Panc1 (cell line): ENCODE measurements at regions not wholly inside any gene's neighbourhood (a gene's known extent, or its start where the extent isn't known, plus 50 kb on each side); places are given as distances from the start of the nearest gene placed in this dataset.

Source experiments
- ATAC-seq: fragments of 200-7000 bp; cut with Tn5 transposase; 2 replicates; pipeline ENCODE4 v1.9.1; 2020; ENCODE audit warnings: mild to moderate bottlenecking, moderate library complexity
- BruUV-seq: library from RNA; stranded (reverse); fragments of 400-500 nt; replicated peaks from 2 replicates; lab custom pipeline; 2021; lab: Mats Ljungman, UMichigan
- CTCF ChIA-PET: fragments of 300-600 bp; sonication (Branson Sonifier 250); formaldehyde crosslinking; loops from one replicate; lab custom pipeline; 2022; ENCODE audit warnings: antibody characterized with exemption; lab: Charles Lee
- POLR2A ChIA-PET: fragments of 300-600 bp; sonication (Branson Sonifier 250); formaldehyde crosslinking; loops from one replicate; lab custom pipeline; 2022; ENCODE audit warnings: antibody characterized with exemption; lab: Charles Lee
- DNase-seq: peaks from one replicate; pipeline ENCODE4 v3.0.0-alpha.2; 2010; ENCODE audit warnings: low read depth, low spot score
- H3K27ac ChIP-seq: 2 replicates; pipeline ENCODE4 v1.5.1; 2011; ENCODE audit warnings: mild to moderate bottlenecking, low read length, inconsistent platforms
- H3K27me3 ChIP-seq: fragments of 200-500 bp; sonication (Bioruptor generic); 2 replicates; pipeline ENCODE4 v1.6.0; 2014; ENCODE audit warnings: low read length, inconsistent platforms; ENCODE audit not compliant: control insufficient read depth, insufficient read depth
- H3K36me3 ChIP-seq: fragments of 200-500 bp; sonication (Bioruptor generic); 2 replicates; pipeline ENCODE4 v1.5.1; 2014; ENCODE audit warnings: inconsistent platforms, mild to moderate bottlenecking, low read length, moderate library complexity; ENCODE audit not compliant: control insufficient read depth, insufficient read depth
- H3K4me1 ChIP-seq: 2 replicates; pipeline ENCODE4 v1.5.1; 2011; ENCODE audit warnings: inconsistent platforms, mild to moderate bottlenecking, low read length, moderate library complexity; ENCODE audit not compliant: control insufficient read depth, insufficient read depth
- H3K4me3 ChIP-seq, 2 experiments: 2 replicates each; pipeline ENCODE4 v1.5.1; 2011 to 2012; ENCODE audit warnings: low read depth in 2 of 2, low read length in 2 of 2, mild to moderate bottlenecking in 2 of 2, inconsistent platforms in 1 of 2, moderate library complexity in 1 of 2
- H3K9me3 ChIP-seq: fragments of 200-500 bp; sonication (Bioruptor generic); 2 replicates; pipeline ENCODE4 v1.5.1; 2014; ENCODE audit warnings: low read depth, mild to moderate bottlenecking, inconsistent platforms, low read length, moderate library complexity; ENCODE audit not compliant: control insufficient read depth, insufficient read depth
- POLR2AphosphoS5 ChIP-seq: IDR thresholded peaks from 2 replicates; pipeline ENCODE4 v1.6.1; 2012; ENCODE audit warnings: mild to moderate bottlenecking, low read depth, low read length, moderate library complexity
- SIN3A ChIP-seq: IDR thresholded peaks from 2 replicates; pipeline ENCODE4 v1.6.1; 2012; ENCODE audit warnings: low read depth, mild to moderate bottlenecking, low read length, moderate library complexity, borderline replicate concordance; ENCODE audit not compliant: insufficient read depth
- TCF7L2 ChIP-seq: IDR thresholded peaks from 2 replicates; pipeline ENCODE4 v1.6.1; 2011; ENCODE audit warnings: mild to moderate bottlenecking, low read depth, low read length, inconsistent platforms
- in situ Hi-C: cut with HindIII; loops from 2 replicates; pipeline ENCODE4 v1.10.0; 2016; ENCODE audit warnings: low sequenced_read_pairs, low pct_unique_long_range_greater_than_20kb
- intact Hi-C: fragments of 100-400 bp; cut with micrococcal nuclease; formaldehyde crosslinking; loops from one replicate; pipeline ENCODE4 v1.10.0; 2022; ENCODE audit not compliant: unreplicated experiment
- TF ChIP-seq, protein P1 (sequence below), 2 experiments: IDR thresholded peaks; 2 replicates each; pipeline ENCODE4 v1.6.1; 2011 to 2012; ENCODE audit warnings: low read depth in 2 of 2, control low read depth in 1 of 2, low read length in 1 of 2, mild to moderate bottlenecking in 1 of 2, moderate library complexity in 1 of 2; ENCODE audit not compliant: insufficient read depth in 1 of 2
- TF ChIP-seq, protein P2 (sequence below): fragments of 450-650 bp; IDR thresholded peaks from 2 replicates; pipeline ENCODE4 v1.5.1; 2017; ENCODE audit warnings: mild to moderate bottlenecking

DNA sequence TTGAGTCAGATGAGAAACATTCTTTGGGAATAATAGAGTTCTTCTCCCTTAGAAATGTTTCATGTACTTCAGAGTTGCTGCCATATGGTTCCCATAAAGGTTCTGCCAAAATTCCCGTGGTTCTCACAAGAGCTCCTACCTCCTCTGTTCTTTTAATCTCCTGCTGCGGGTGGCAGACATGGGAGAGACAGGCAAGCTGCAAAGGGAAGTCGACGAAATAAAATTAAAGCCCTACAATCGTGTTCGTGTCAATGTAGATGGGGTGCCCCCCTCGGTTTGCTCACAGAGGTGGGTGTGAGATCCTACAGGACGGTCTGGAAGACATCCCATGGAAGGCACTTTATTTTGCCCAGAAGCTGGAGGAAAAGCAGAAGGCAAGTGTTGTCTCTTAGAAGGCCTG is 276.0 kb downstream of the RWDD3 start:
- in situ Hi-C loops (no loop called here), intact Hi-C loops (no loop called here)
- CTCF ChIA-PET, result no interaction called here
- no peaks in the 10 kb centered on the region for H3K36me3 ChIP-seq
- no peaks in the 10 kb centered on the region for H3K4me1 ChIP-seq
- DNase-seq, result no peak
- no TSS peak for BruUV-seq
- no peaks in the 10 kb centered on the region for H3K9me3 ChIP-seq
- H3K4me3 ChIP-seq, result no peak overlapping the region
- no peak for ATAC-seq
- TF ChIP-seq POLR2AphosphoS5 (no peak), SIN3A (no peak), TCF7L2 (no peak)
- TF ChIP-seq, protein P1, sequence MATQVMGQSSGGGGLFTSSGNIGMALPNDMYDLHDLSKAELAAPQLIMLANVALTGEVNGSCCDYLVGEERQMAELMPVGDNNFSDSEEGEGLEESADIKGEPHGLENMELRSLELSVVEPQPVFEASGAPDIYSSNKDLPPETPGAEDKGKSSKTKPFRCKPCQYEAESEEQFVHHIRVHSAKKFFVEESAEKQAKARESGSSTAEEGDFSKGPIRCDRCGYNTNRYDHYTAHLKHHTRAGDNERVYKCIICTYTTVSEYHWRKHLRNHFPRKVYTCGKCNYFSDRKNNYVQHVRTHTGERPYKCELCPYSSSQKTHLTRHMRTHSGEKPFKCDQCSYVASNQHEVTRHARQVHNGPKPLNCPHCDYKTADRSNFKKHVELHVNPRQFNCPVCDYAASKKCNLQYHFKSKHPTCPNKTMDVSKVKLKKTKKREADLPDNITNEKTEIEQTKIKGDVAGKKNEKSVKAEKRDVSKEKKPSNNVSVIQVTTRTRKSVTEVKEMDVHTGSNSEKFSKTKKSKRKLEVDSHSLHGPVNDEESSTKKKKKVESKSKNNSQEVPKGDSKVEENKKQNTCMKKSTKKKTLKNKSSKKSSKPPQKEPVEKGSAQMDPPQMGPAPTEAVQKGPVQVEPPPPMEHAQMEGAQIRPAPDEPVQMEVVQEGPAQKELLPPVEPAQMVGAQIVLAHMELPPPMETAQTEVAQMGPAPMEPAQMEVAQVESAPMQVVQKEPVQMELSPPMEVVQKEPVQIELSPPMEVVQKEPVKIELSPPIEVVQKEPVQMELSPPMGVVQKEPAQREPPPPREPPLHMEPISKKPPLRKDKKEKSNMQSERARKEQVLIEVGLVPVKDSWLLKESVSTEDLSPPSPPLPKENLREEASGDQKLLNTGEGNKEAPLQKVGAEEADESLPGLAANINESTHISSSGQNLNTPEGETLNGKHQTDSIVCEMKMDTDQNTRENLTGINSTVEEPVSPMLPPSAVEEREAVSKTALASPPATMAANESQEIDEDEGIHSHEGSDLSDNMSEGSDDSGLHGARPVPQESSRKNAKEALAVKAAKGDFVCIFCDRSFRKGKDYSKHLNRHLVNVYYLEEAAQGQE (IDR thresholded peaks at IDR 0.05; ENCODE audit: insufficient read depth in 1 of 2, low read depth in 2 of 2, low read length in 1 of 2), result no peak
- TF ChIP-seq, protein P2, sequence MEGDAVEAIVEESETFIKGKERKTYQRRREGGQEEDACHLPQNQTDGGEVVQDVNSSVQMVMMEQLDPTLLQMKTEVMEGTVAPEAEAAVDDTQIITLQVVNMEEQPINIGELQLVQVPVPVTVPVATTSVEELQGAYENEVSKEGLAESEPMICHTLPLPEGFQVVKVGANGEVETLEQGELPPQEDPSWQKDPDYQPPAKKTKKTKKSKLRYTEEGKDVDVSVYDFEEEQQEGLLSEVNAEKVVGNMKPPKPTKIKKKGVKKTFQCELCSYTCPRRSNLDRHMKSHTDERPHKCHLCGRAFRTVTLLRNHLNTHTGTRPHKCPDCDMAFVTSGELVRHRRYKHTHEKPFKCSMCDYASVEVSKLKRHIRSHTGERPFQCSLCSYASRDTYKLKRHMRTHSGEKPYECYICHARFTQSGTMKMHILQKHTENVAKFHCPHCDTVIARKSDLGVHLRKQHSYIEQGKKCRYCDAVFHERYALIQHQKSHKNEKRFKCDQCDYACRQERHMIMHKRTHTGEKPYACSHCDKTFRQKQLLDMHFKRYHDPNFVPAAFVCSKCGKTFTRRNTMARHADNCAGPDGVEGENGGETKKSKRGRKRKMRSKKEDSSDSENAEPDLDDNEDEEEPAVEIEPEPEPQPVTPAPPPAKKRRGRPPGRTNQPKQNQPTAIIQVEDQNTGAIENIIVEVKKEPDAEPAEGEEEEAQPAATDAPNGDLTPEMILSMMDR, result no peak
- no peak overlapping the region for H3K27ac ChIP-seq
- H3K27me3 ChIP-seq, result no peaks in the 10 kb centered on the region
- POLR2A ChIA-PET, result no interaction called here

DNA sequence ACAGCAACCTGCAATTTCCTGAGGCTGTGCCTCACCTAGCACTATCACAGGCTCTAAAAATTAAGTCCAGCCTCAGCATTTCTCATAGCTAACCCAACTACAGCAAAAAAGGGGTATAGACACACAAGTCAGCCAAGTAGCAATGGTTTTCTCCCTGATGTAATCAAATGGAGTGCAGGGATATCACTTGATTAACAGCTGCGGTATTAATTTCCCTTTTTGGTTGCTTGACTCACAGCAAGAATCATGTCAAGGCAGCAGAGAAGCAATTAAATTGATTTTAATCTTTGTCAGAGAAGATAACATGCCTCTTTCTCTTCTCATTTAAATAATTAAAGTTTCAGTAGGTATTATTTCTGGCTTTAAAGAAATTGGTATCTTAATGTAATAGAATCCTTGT is 278.9 kb downstream of the RWDD3 start:
- no peak for ATAC-seq
- ChIA-PET CTCF (no interaction called here), POLR2A (no interaction called here)
- Histone ChIP-seq H3K36me3 (no peaks in the 10 kb centered on the region), H3K27ac (no peak overlapping the region), H3K9me3 (no peaks in the 10 kb centered on the region), H3K4me3 (no peak overlapping the region), H3K27me3 (no peaks in the 10 kb centered on the region), H3K4me1 (no peaks in the 10 kb centered on the region)
- TF ChIP-seq, protein P2, result no peak
- TF ChIP-seq POLR2AphosphoS5, result no peak
- TF ChIP-seq, protein P1 (IDR thresholded peaks at IDR 0.05; ENCODE audit: insufficient read depth in 1 of 2, low read depth in 2 of 2, low read length in 1 of 2), result no peak
- TF ChIP-seq TCF7L2, result no peak
- TF ChIP-seq SIN3A, result no peak
- DNase-seq, result no peak
- in situ Hi-C loops, result no loop called here
- intact Hi-C loops, result no loop called here
- BruUV-seq, result no TSS peak
